NCI-H1930 (cell line): ENCODE measurements at regions not wholly inside any gene's neighbourhood (a gene's known extent, or its start where the extent isn't known, plus 50 kb on each side); places are given as distances from the start of the nearest gene placed in this dataset.

ENCODE experiments used
- DNase-seq, 2 experiments: peaks; one replicate each; lab custom pipeline; 2025; lab: John Stamatoyannopoulos, UW

- DNase-seq: no peak
Measured at GRCh38 chrX:45771560-45772340, 571.1 kb upstream of the DIPK2B start.

- DNase-seq: no peak
Measured at GRCh38 chrX:45771114-45771513, 570.4 kb upstream of the DIPK2B start.

GRCh38 chrX:45769761-45770582 lies 569.3 kb upstream of the DIPK2B start:
- no peak for DNase-seq

GRCh38 chrX:45768666-45769236 lies 568.1 kb upstream of the DIPK2B start:
- DNase-seq: no peak

- no peak for DNase-seq
Measured at GRCh38 chrX:45766981-45767501, 566.4 kb upstream of the DIPK2B start.

GRCh38 chrX:45765767-45766166 lies 565.1 kb upstream of the DIPK2B start:
- no peak for DNase-seq

- DNase-seq: no peak
Measured at GRCh38 chrX:45765281-45765680, 564.6 kb upstream of the DIPK2B start.

GRCh38 chrX:45762699-45763647 lies 562.3 kb upstream of the DIPK2B start:
- DNase-seq: no peak

GRCh38 chrX:45761920-45762319 lies 561.2 kb upstream of the DIPK2B start:
- no peak for DNase-seq

GRCh38 chrX:45760187-45760742 lies 559.6 kb upstream of the DIPK2B start:
- no peak for DNase-seq

GRCh38 chrX:45758738-45759397 lies 558.2 kb upstream of the DIPK2B start:
- DNase-seq: no peak

- no peak for DNase-seq
Measured at GRCh38 chrX:45758319-45758718, 557.6 kb upstream of the DIPK2B start.

GRCh38 chrX:45757272-45757671 lies 556.6 kb upstream of the DIPK2B start:
- no peak for DNase-seq

- DNase-seq: no peak
Measured at GRCh38 chrX:45756557-45756956, 555.9 kb upstream of the DIPK2B start.

- no peak for DNase-seq
Measured at GRCh38 chrX:45755703-45756102, 555.0 kb upstream of the DIPK2B start.

GRCh38 chrX:45751156-45751555 lies 550.5 kb upstream of the DIPK2B start:
- DNase-seq: no peak

- no peak for DNase-seq
Measured at GRCh38 chrX:45750639-45751038, 550.0 kb upstream of the DIPK2B start.

GRCh38 chrX:45749375-45749774 lies 548.7 kb upstream of the DIPK2B start:
- DNase-seq: no peak

GRCh38 chrX:45748369-45748774 lies 547.7 kb upstream of the DIPK2B start:
- no peak for DNase-seq

- no peak for DNase-seq
Measured at GRCh38 chrX:45747905-45748304, 547.2 kb upstream of the DIPK2B start.

- DNase-seq: no peak
Measured at GRCh38 chrX:45745479-45745878, 544.8 kb upstream of the DIPK2B start.
